ENCODE measurements at regions not wholly inside any gene's neighbourhood (a gene's known extent, or its start where the extent isn't known, plus 50 kb on each side); places are given as distances from the start of the nearest gene placed in this dataset.

DNA sequence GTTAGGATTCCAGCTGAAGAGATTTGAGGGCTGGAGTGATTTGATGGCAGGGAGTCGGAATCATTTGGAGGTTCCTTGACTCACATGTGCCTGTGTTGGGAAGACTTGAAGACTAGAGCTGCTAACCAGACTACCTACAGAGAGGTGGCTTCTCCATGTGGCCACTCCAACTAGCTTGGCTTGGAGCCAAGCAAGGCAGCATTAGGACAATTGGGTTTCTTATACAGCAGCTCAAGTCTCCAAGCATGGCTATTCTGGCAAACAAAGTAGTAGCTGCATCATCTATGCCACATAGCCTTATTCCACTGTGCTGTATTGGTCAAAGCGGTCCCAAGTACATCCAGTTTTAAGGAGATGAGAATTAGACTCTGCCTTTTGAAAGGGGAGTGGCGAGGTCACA lies 171.7 kb upstream of the SLC4A4 start:
- no peak overlapping the region for H3K4me3 ChIP-seq
- no TSS peak for BruUV-seq (replicated peaks)
- no peaks in the 10 kb centered on the region for H3K9me2 ChIP-seq (ENCODE audit: insufficient read depth)
- H3K27me3 ChIP-seq (ENCODE audit: insufficient read depth, low read depth), result no peaks in the 10 kb centered on the region
- TF ChIP-seq EZH2 (IDR thresholded peaks at IDR 0.05; ENCODE audit: low read depth), result no peak
- TF ChIP-seq, protein P1, sequence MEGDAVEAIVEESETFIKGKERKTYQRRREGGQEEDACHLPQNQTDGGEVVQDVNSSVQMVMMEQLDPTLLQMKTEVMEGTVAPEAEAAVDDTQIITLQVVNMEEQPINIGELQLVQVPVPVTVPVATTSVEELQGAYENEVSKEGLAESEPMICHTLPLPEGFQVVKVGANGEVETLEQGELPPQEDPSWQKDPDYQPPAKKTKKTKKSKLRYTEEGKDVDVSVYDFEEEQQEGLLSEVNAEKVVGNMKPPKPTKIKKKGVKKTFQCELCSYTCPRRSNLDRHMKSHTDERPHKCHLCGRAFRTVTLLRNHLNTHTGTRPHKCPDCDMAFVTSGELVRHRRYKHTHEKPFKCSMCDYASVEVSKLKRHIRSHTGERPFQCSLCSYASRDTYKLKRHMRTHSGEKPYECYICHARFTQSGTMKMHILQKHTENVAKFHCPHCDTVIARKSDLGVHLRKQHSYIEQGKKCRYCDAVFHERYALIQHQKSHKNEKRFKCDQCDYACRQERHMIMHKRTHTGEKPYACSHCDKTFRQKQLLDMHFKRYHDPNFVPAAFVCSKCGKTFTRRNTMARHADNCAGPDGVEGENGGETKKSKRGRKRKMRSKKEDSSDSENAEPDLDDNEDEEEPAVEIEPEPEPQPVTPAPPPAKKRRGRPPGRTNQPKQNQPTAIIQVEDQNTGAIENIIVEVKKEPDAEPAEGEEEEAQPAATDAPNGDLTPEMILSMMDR (conservative IDR thresholded peaks at IDR 0.05), result no peak
- no peak overlapping the region for H3K4me2 ChIP-seq
- ChIA-PET POLR2A (ENCODE audit: unreplicated experiment) (no interaction called here), CTCF (no interaction called here)
- no peaks in the 10 kb centered on the region for H3K9me3 ChIP-seq (ENCODE audit: insufficient read depth, low read depth)
- H2AFZ ChIP-seq, result no peak overlapping the region
- intact Hi-C loops (cut with micrococcal nuclease; ENCODE audit: unreplicated experiment), result no loop called here
- H3K36me3 ChIP-seq (ENCODE audit: low read depth), result no peaks in the 10 kb centered on the region
- no peak for DNase-seq
- no peaks in the 10 kb centered on the region for H3F3A ChIP-seq (ENCODE audit: insufficient read depth, low read depth)
- H3K4me1 ChIP-seq (replicated peaks; ENCODE audit: insufficient read depth), result no peaks in the 10 kb centered on the region
- H3K27ac ChIP-seq, result no peak overlapping the region
- H4K20me1 ChIP-seq (ENCODE audit: insufficient read depth), result no peaks in the 10 kb centered on the region
- H3K79me2 ChIP-seq (ENCODE audit: low read depth), result no peaks in the 10 kb centered on the region

DNA sequence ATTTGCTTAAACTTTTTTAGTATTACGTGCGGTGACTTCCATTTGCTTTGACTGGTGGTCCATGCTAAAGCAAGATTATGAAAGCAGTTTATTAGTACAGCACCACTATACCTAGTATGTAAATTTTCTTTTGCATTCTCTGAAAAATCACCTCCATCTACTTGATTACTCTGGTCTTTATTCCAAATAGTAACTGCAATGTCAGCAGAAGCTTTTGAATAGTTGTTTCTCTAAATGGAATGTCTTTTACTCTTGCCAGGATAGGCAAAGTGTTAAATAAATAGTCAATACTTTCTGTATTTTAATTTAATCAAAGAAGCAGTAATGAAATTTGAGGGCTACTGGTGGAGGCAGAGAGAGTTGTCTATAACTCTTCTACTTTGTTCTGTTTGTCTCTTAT lies 167.2 kb upstream of the SLC4A4 start:
- Histone ChIP-seq H3K27ac (no peak overlapping the region), H3K27me3 (ENCODE audit: insufficient read depth, low read depth) (no peaks in the 10 kb centered on the region), H3F3A (ENCODE audit: insufficient read depth, low read depth) (no peaks in the 10 kb centered on the region), H3K4me2 (no peak overlapping the region), H4K20me1 (ENCODE audit: insufficient read depth) (no peaks in the 10 kb centered on the region), H3K4me3 (no peak overlapping the region), H3K9me2 (ENCODE audit: insufficient read depth) (no peaks in the 10 kb centered on the region), H3K36me3 (ENCODE audit: low read depth) (no peaks in the 10 kb centered on the region), H3K79me2 (ENCODE audit: low read depth) (no peaks in the 10 kb centered on the region), H2AFZ (no peak overlapping the region), H3K9me3 (ENCODE audit: insufficient read depth, low read depth) (no peaks in the 10 kb centered on the region), H3K4me1 (replicated peaks; ENCODE audit: insufficient read depth) (no peaks in the 10 kb centered on the region)
- TF ChIP-seq EZH2 (IDR thresholded peaks at IDR 0.05; ENCODE audit: low read depth), result no peak
- TF ChIP-seq, protein P1 (conservative IDR thresholded peaks at IDR 0.05), result no peak
- BruUV-seq (replicated peaks), result no TSS peak
- no peak for DNase-seq
- POLR2A ChIA-PET (ENCODE audit: unreplicated experiment), result no interaction called here
- CTCF ChIA-PET, result no interaction called here
- intact Hi-C loops (cut with micrococcal nuclease; ENCODE audit: unreplicated experiment), result no loop called here

DNA sequence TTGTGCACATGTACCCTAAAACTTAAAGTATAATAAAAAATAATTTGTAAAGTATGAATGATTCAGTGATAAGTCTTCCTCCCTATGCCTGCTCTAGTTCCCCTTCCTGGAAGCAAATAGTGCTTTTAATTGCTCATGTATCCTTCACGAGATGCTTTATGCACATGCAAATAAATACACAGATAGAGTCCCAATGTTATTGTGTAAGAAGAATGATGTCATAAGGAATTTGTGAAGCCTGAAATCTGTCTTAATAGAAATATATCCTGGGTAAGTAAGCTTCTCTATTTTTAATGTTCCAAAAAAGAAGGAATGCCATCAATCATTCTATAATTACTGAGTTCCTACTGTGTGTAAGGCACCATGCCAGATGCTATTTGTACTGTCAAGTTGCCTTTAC lies 157.5 kb upstream of the SLC4A4 start:
- no peak overlapping the region for H3K4me3 ChIP-seq
- TF ChIP-seq, protein P1 (conservative IDR thresholded peaks at IDR 0.05), result no peak
- H3K27ac ChIP-seq, result no peak overlapping the region
- CTCF ChIA-PET, result no interaction called here
- no peaks in the 10 kb centered on the region for H3K9me2 ChIP-seq (ENCODE audit: insufficient read depth)
- intact Hi-C loops (cut with micrococcal nuclease; ENCODE audit: unreplicated experiment), result loop anchor here (10.0 kb wide), 1 partner anchor 577 kb away; no protein-coding TSS in a partner anchor
- no TSS peak for BruUV-seq (replicated peaks)
- no peaks in the 10 kb centered on the region for H3K79me2 ChIP-seq (ENCODE audit: low read depth)
- H2AFZ ChIP-seq, result no peak overlapping the region
- no peaks in the 10 kb centered on the region for H4K20me1 ChIP-seq (ENCODE audit: insufficient read depth)
- H3F3A ChIP-seq (ENCODE audit: insufficient read depth, low read depth), result no peaks in the 10 kb centered on the region
- no peaks in the 10 kb centered on the region for H3K4me1 ChIP-seq (replicated peaks; ENCODE audit: insufficient read depth)
- H3K36me3 ChIP-seq (ENCODE audit: low read depth), result no peaks in the 10 kb centered on the region
- no peak for DNase-seq
- H3K27me3 ChIP-seq (ENCODE audit: insufficient read depth, low read depth), result peaks cover 5% of the 10 kb centered on the region; the same call in 1 of the 2 replicates
- POLR2A ChIA-PET (ENCODE audit: unreplicated experiment), result no interaction called here
- H3K9me3 ChIP-seq (ENCODE audit: insufficient read depth, low read depth), result no peaks in the 10 kb centered on the region
- H3K4me2 ChIP-seq, result no peak overlapping the region

Data from PC-9 (cell line).